ENCODE measurements at regions not wholly inside any gene's neighbourhood (a gene's known extent, or its start where the extent isn't known, plus 50 kb on each side); places are given as distances from the start of the nearest gene placed in this dataset.
"Not testable (repeated sequence)": the region's sequence is repeated elsewhere in the genome, so short reads cannot be mapped to it uniquely, and the experiment has no call there.

DNA sequence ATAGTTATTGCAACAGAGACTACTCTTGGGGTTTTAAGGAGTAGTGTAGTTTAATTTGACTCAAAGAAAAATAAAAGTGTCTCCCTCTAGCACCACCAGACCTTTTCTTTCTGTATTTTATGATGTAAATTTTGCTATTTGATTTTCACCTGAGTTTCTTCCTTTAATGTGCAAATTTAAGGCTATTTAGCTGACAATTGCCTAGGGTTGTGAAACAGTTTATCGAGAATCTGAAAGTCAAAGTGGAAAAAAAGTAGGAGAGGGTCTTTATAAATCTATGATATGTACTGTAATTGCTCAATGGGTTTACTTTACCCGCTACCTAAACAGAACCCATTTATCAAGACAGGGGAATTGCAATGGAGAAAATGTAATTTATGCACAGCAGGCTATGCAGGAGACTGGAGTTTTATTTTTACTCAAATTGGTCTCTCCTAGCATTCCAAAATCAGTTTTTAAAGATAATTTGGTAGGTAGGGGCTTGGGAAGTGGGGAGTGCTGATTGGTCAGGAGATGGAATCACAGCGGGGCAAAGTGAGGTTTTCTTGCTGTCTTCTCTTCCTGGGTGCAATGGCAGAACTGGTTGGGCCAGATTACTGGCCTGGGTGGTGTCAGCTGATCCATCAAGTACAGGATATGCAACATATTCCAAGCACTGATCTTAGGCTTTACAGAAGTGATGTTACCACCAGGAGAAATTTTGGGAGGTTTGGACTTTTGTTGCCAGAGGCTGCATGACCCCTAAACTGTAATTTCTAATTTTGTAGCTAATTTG is 228.6 kb upstream of the TACR3 start:
- TF ChIP-seq CTCF (IDR thresholded peaks at IDR 0.05) (no peak), POLR2A (IDR thresholded peaks at IDR 0.05) (no peak)
- H3K36me3 ChIP-seq = no peaks in the 10 kb centered on the region
- no peaks in the 10 kb centered on the region for H3K4me1 ChIP-seq
- DNase-seq = no peak
- H3K27me3 ChIP-seq = no peaks in the 10 kb centered on the region
- H3K9me3 ChIP-seq = no peaks in the 10 kb centered on the region
- intact Hi-C loops (cut with DNase I) = no loop called here
- H3K4me3 ChIP-seq (replicated peaks in 1 of 3) = no peak overlapping the region
- WGBS, 2 donors = 53% methylated on average over 3 of the region's 3 CpGs
- no peak overlapping the region for H3K27ac ChIP-seq

GRCh38 chr4:103947617-103948016 is 227.8 kb upstream of the TACR3 start:
- Histone ChIP-seq H3K36me3 (no peaks in the 10 kb centered on the region), H3K27ac (no peak overlapping the region), H3K9me3 (no peaks in the 10 kb centered on the region), H3K27me3 (no peaks in the 10 kb centered on the region), H3K4me1 (no peaks in the 10 kb centered on the region), H3K4me3 (replicated peaks in 1 of 3) (no peak overlapping the region)
- TF ChIP-seq CTCF (IDR thresholded peaks at IDR 0.05) (no peak), POLR2A (IDR thresholded peaks at IDR 0.05) (no peak)
- 71 to 83% methylated on average over 1 of the region's 1 CpG for WGBS, 2 donors
- no peak for DNase-seq
- intact Hi-C loops (cut with DNase I) = no loop called here

DNA sequence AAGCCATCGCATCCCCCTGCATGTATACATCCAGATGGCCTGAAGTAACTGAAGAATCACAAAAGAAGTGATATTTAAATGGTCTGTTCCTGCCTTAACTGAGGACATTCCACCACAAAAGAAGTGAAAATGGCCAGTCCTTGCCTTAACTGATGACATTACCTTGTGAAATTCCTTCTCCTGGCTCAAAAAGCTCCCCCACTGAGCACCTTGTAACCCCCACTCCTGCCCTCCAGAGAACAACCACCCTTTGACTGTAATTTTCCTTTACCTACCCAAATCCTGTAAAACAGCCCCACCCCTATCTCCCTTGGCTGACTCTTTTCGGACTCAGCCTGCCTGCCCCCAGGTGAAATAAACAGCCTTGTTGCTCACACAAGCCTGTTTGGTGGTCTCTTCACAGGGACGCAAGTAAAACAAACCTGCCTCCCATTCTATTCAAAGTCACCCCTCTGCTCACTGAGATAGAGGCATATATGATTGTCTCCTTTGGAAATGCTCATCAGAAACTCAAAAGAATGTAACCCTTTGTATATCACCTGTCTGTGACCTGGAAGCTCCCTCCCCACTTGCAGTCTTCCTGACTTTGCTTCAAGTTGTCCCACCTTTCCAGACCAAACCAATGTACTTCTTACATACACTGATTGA is 227.0 kb upstream of the TACR3 start:
- H3K9me3 ChIP-seq; H3K36me3 ChIP-seq; H3K4me1 ChIP-seq; H3K4me3 ChIP-seq (replicated peaks in 1 of 3); DNase-seq; H3K27ac ChIP-seq; H3K27me3 ChIP-seq; intact Hi-C loops (cut with DNase I): not testable (repeated sequence)
- WGBS, 2 donors = 78 to 85% methylated on average over 3 of the region's 3 CpGs

- Histone ChIP-seq H3K27ac (no peak overlapping the region), H3K9me3 (no peaks in the 10 kb centered on the region), H3K36me3 (no peaks in the 10 kb centered on the region), H3K4me3 (replicated peaks in 1 of 3) (no peak overlapping the region), H3K4me1 (no peaks in the 10 kb centered on the region), H3K27me3 (no peaks in the 10 kb centered on the region)
- 92 to 95% methylated on average over 4 of the region's 4 CpGs for WGBS, 2 donors
- intact Hi-C loops (cut with DNase I) = no loop called here
- no peak for DNase-seq
- TF ChIP-seq POLR2A (IDR thresholded peaks at IDR 0.05) (no peak), CTCF (IDR thresholded peaks at IDR 0.05) (no peak)
These were observed 218.7 kb upstream of the TACR3 start for GRCh38 chr4:103938488-103938887.

- 98 to 100% methylated on average over 1 to 9 of the region's 26 CpGs for WGBS, 2 donors
- Histone ChIP-seq H3K4me3 (replicated peaks in 1 of 3) (no peak overlapping the region), H3K27me3 (no peaks in the 10 kb centered on the region), H3K27ac (no peak overlapping the region), H3K4me1 (no peaks in the 10 kb centered on the region), H3K36me3 (no peaks in the 10 kb centered on the region), H3K9me3 (no peaks in the 10 kb centered on the region)
- no peak for DNase-seq
- intact Hi-C loops (cut with DNase I) = no loop called here
- TF ChIP-seq POLR2A (IDR thresholded peaks at IDR 0.05) = no peak
- TF ChIP-seq CTCF (IDR thresholded peaks at IDR 0.05) = no peak
These were observed 216.9 kb upstream of the TACR3 start for GRCh38 chr4:103936653-103937145.
